ENCODE measurements at regions not wholly inside any gene's neighbourhood (a gene's known extent, or its start where the extent isn't known, plus 50 kb on each side); places are given as distances from the start of the nearest gene placed in this dataset.

GRCh38 chr18:46256078-46256477 is 151.9 kb downstream of the HAUS1 start (continued):
- TF ChIP-seq, protein P1, sequence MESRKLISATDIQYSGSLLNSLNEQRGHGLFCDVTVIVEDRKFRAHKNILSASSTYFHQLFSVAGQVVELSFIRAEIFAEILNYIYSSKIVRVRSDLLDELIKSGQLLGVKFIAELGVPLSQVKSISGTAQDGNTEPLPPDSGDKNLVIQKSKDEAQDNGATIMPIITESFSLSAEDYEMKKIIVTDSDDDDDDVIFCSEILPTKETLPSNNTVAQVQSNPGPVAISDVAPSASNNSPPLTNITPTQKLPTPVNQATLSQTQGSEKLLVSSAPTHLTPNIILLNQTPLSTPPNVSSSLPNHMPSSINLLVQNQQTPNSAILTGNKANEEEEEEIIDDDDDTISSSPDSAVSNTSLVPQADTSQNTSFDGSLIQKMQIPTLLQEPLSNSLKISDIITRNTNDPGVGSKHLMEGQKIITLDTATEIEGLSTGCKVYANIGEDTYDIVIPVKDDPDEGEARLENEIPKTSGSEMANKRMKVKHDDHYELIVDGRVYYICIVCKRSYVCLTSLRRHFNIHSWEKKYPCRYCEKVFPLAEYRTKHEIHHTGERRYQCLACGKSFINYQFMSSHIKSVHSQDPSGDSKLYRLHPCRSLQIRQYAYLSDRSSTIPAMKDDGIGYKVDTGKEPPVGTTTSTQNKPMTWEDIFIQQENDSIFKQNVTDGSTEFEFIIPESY (IDR thresholded peaks at IDR 0.05): no peak
- TF ChIP-seq TAF1 (conservative IDR thresholded peaks at IDR 0.05) (no peak), GABPA (IDR thresholded peaks at IDR 0.05 in 1 of 2, conservative IDR thresholded peaks at IDR 0.05 in 1 of 2) (no peak), MAX (IDR thresholded peaks at IDR 0.05) (no peak), YY1 (IDR thresholded peaks at IDR 0.05) (no peak)

DNA sequence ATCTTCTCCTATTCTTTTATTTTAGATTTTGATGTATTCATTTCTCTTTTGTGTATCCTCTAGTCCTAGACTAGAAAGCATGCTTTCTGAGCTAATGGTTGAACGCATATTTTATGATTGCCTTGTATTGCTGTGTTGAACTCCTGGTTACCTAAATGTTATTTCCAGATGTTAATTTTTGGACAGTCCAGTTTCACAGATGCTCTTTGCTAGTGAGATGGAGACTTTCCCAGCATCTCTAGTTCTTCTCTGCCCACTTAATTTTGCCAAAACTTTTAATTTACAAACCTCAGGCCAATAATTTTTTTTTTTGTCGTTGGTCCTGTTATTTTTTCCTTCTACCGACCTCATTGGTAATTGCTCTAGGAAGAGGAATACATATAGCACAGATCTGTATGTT is 153.2 kb downstream of the HAUS1 start:
- TF ChIP-seq MAX (IDR thresholded peaks at IDR 0.05) (no peak), HNF4A (conservative IDR thresholded peaks at IDR 0.05) (no peak), GABPA (IDR thresholded peaks at IDR 0.05 in 1 of 2, conservative IDR thresholded peaks at IDR 0.05 in 1 of 2) (no peak), FOXA1 (IDR thresholded peaks at IDR 0.05) (no peak), CTCF (IDR thresholded peaks at IDR 0.05; ENCODE audit: low read depth, low read length, missing input control) (no peak), SP1 (IDR thresholded peaks at IDR 0.05) (no peak), YY1 (IDR thresholded peaks at IDR 0.05) (no peak), HNF4G (IDR thresholded peaks at IDR 0.05) (no peak), TAF1 (conservative IDR thresholded peaks at IDR 0.05) (no peak), RAD21 (IDR thresholded peaks at IDR 0.05) (no peak)
- TF ChIP-seq, protein P2, sequence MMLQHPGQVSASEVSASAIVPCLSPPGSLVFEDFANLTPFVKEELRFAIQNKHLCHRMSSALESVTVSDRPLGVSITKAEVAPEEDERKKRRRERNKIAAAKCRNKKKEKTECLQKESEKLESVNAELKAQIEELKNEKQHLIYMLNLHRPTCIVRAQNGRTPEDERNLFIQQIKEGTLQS (IDR thresholded peaks at IDR 0.05): no peak
- TF ChIP-seq, protein P1 (IDR thresholded peaks at IDR 0.05): no peak
- no peak overlapping the region for H3K4me3 ChIP-seq (ENCODE audit: low read depth in 1 of 3, low read length in 3 of 3)
- H3K27ac ChIP-seq (ENCODE audit: low read depth in 1 of 2, low read length in 2 of 2): no peak overlapping the region
- no peaks in the 10 kb centered on the region for H3K27me3 ChIP-seq (ENCODE audit: control insufficient read depth in 4 of 4, insufficient read depth in 4 of 4, low read length in 3 of 4)
- no peaks in the 10 kb centered on the region for H3K9me3 ChIP-seq (ENCODE audit: control insufficient read depth in 4 of 4, low read length in 3 of 4)
- H3K9ac ChIP-seq (ENCODE audit: low read depth in 1 of 2, low read length in 2 of 2): no peak overlapping the region
- no peak for DNase-seq (ENCODE audit: low spot score)
- 93% methylated on average over 3 of the region's 3 CpGs for WGBS
- H3K4me1 ChIP-seq (ENCODE audit: control insufficient read depth in 4 of 4, insufficient read depth in 4 of 4, low read length in 3 of 4): no peaks in the 10 kb centered on the region
- peaks cover 0 to 3% (median 0%) of the 10 kb centered on the region in 4 donors for H3K36me3 ChIP-seq (ENCODE audit: control insufficient read depth in 4 of 4, insufficient read depth in 3 of 4, low read depth in 1 of 4, low read length in 3 of 4)

Measured in liver (tissue), 8 donors.